ENCODE measurements at regions not wholly inside any gene's neighbourhood (a gene's known extent, or its start where the extent isn't known, plus 50 kb on each side); places are given as distances from the start of the nearest gene placed in this dataset.

DNA sequence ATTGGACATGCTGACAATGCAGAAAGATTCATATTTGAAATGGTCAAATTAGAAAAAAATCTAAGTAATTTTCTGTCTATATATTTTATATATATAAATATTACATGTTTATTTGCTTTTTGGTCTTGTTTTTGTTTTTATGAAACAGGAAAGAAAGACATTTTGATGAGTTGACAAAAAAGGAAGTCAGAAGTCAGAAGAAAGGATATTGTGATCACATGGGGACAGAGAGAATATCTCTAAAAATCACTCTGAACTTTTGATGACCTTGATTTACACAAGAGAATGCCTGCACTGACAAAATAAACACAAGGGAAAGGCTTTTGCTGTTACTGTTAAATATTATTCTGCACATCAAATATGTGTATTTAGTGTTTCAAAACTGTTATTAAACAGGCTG, 811.2 kb downstream of the SI start (continued):
- TF ChIP-seq, protein P1, sequence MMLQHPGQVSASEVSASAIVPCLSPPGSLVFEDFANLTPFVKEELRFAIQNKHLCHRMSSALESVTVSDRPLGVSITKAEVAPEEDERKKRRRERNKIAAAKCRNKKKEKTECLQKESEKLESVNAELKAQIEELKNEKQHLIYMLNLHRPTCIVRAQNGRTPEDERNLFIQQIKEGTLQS (IDR thresholded peaks at IDR 0.05), result no peak
- TF ChIP-seq, protein P1 (CRISPR knock-in tag; conservative IDR thresholded peaks at IDR 0.05), result no peak
- TF ChIP-seq NFXL1 (CRISPR knock-in tag; IDR thresholded peaks at IDR 0.05) (no peak), GABPB1 (CRISPR knock-in tag; IDR thresholded peaks at IDR 0.05) (no peak), DPF2 (IDR thresholded peaks at IDR 0.05) (no peak), POLR2AphosphoS5 (IDR thresholded peaks at IDR 0.05; ENCODE audit: control insufficient read depth, insufficient read depth, low read depth, low read length) (no peak), HIVEP1 (CRISPR knock-in tag; IDR thresholded peaks at IDR 0.05) (no peak), CREB1 (IDR thresholded peaks at IDR 0.05) (no peak), CREB1 (CRISPR knock-in tag; IDR thresholded peaks at IDR 0.05) (no peak), KDM2B (CRISPR knock-in tag; IDR thresholded peaks at IDR 0.05) (no peak), GATAD2B (IDR thresholded peaks at IDR 0.05; ENCODE audit: borderline replicate concordance) (no peak), FOXK2 (conservative IDR thresholded peaks at IDR 0.05 in 1 of 2, IDR thresholded peaks at IDR 0.05 in 1 of 2; ENCODE audit: low read depth in 2 of 2) (no peak), CREBBP (IDR thresholded peaks at IDR 0.05; ENCODE audit: low read depth, low read length) (no peak), JUNB (CRISPR knock-in tag; conservative IDR thresholded peaks at IDR 0.05) (no peak), WHSC1 (IDR thresholded peaks at IDR 0.05; ENCODE audit: low read length) (no peak), CBX3 (IDR thresholded peaks at IDR 0.05; ENCODE audit: borderline replicate concordance in 1 of 2, low read length in 2 of 2) (no peak), C11orf30 (IDR thresholded peaks at IDR 0.05; ENCODE audit: low read depth) (peak; percentile 53; the same call in 1 of the 2 replicates), MAFK (IDR thresholded peaks at IDR 0.05; ENCODE audit: low read length) (peak; percentile 76), ZNF311 (CRISPR knock-in tag; IDR thresholded peaks at IDR 0.05) (no peak), RCOR1 (IDR thresholded peaks at IDR 0.05; ENCODE audit: borderline replicate concordance in 1 of 2, low read depth in 2 of 2, low read length in 2 of 2) (no peak), CEBPB (tag; IDR thresholded peaks at IDR 0.05) (no peak), TCF3 (CRISPR knock-in tag; IDR thresholded peaks at IDR 0.05) (no peak), RFX5 (IDR thresholded peaks at IDR 0.05; ENCODE audit: low read depth, low read length) (no peak), MTA2 (IDR thresholded peaks at IDR 0.05; ENCODE audit: low read depth) (no peak), MAFG (tag; conservative IDR thresholded peaks at IDR 0.05) (peak; percentile 62), ELF2 (CRISPR knock-in tag; IDR thresholded peaks at IDR 0.05) (no peak)
- TF ChIP-seq, protein P2, sequence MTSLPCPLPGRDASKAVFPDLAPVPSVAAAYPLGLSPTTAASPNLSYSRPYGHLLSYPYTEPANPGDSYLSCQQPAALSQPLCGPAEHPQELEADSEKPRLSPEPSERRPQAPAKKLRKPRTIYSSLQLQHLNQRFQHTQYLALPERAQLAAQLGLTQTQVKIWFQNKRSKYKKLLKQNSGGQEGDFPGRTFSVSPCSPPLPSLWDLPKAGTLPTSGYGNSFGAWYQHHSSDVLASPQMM (CRISPR knock-in tag; IDR thresholded peaks at IDR 0.05), result no peak
- TF ChIP-seq, protein P3, sequence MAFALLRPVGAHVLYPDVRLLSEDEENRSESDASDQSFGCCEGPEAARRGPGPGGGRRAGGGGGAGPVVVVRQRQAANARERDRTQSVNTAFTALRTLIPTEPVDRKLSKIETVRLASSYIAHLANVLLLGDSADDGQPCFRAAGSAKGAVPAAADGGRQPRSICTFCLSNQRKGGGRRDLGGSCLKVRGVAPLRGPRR (CRISPR knock-in tag; IDR thresholded peaks at IDR 0.05), result no peak
